Naive B cell (primary cell): ENCODE measurements at regions not wholly inside any gene's neighbourhood (a gene's known extent, or its start where the extent isn't known, plus 50 kb on each side); places are given as distances from the start of the nearest gene placed in this dataset.

Experiments used
- ATAC-seq, 2 donors: fragments of 150-1000 bp; cut with Tn5 transposase; 2 replicates each; pipeline ENCODE4 v1.10.0; 2021; ENCODE audit warnings: low read depth in 2 of 2, mild to moderate bottlenecking in 2 of 2, moderate library complexity in 2 of 2
- DNase-seq: peaks from one replicate; pipeline ENCODE4 v3.0.0; 2022
- H3K27ac Mint-ChIP-seq, 6 donors: one replicate each; pipeline ENCODE4 v1.8.0; 2020 to 2022; ENCODE audit warnings: mild to moderate bottlenecking in 6 of 6, mixed read lengths in 6 of 6, moderate library complexity in 5 of 6, inconsistent platforms in 2 of 6
- H3K27me3 Mint-ChIP-seq, 3 donors: one replicate each; pipeline ENCODE4 v1.8.0; 2021 to 2022; ENCODE audit warnings: mixed read lengths in 3 of 3, mild to moderate bottlenecking in 1 of 3
- H3K36me3 Mint-ChIP-seq, 2 donors: one replicate each; pipeline ENCODE4 v1.8.0; 2020 to 2022; ENCODE audit warnings: mixed read lengths in 2 of 2, inconsistent platforms in 1 of 2, mild to moderate bottlenecking in 1 of 2
- H3K4me1 Mint-ChIP-seq, 3 donors: one replicate each; pipeline ENCODE4 v1.8.0; 2020 to 2022; ENCODE audit warnings: mixed read lengths in 3 of 3, inconsistent platforms in 1 of 3, mild to moderate bottlenecking in 1 of 3, moderate library complexity in 1 of 3
- H3K4me3 Mint-ChIP-seq, 8 donors: one replicate each; pipeline ENCODE4 v1.8.0; 2020 to 2022; ENCODE audit warnings: mild to moderate bottlenecking in 8 of 8, mixed read lengths in 8 of 8, moderate library complexity in 8 of 8, inconsistent platforms in 2 of 8
- H3K9me3 Mint-ChIP-seq, 7 donors: one replicate each; pipeline ENCODE4 v1.8.0; 2020 to 2022; ENCODE audit warnings: mixed read lengths in 7 of 7, mild to moderate bottlenecking in 5 of 7, inconsistent platforms in 2 of 7, moderate library complexity in 1 of 7

DNA sequence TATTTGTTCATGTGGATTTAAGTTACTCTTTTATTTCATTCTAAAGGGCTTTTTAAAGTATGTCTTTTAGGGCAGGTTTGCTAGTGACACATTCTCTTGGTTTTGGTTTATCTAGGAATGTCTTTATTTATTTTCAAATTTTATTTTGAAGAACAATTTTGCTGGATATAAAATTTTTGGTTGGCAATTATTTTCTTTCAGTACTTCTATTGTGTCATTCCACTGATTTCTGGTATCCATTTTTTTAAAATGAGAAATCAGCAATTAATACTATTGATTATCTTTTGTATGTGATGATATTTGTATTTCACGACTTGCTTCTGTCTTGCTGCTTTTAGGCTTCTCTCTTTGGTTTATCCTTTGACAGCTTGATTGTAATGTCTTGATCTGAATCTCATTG lies 756.3 kb downstream of the INHBA start:
- Mint-ChIP-seq H3K36me3 (peaks cover 0 to 19% of the 10 kb centered on the region in 2 donors), H3K4me1 (no peaks in the 10 kb centered on the region), H3K9me3 (peaks cover 15 to 52% (median 36%) of the 10 kb centered on the region in 7 donors), H3K27me3 (peaks cover 0 to 3% (median 0%) of the 10 kb centered on the region in 3 donors), H3K27ac (no peak overlapping the region), H3K4me3 (no peak overlapping the region)
- ATAC-seq (no peak), DNase-seq (no peak)

DNA sequence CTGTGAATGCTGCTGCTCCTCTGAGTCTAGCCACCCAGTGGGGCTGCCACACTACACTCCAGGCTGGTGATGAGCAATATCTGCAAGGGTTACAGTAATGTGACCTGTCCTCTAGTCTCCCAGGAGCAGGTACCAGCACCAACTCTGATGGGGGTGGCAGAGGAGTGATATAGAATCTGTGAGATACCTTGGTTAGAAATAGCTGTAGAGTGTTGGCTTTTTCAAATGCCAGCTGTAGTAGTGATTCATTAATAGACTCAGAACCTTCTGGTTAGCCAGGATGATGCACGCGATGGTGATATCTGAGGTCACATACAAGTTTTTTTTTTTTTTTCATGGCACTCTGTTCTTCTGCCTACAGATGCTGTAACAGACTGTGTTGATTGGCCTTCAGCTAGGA lies 757.1 kb downstream of the INHBA start:
- Mint-ChIP-seq H3K27me3 (no peaks in the 10 kb centered on the region), H3K36me3 (peaks cover 0 to 19% of the 10 kb centered on the region in 2 donors), H3K4me3 (no peak overlapping the region), H3K4me1 (no peaks in the 10 kb centered on the region), H3K9me3 (peaks cover 11 to 54% (median 33%) of the 10 kb centered on the region in 7 donors), H3K27ac (no peak overlapping the region)
- ATAC-seq (no peak), DNase-seq (no peak)

DNA sequence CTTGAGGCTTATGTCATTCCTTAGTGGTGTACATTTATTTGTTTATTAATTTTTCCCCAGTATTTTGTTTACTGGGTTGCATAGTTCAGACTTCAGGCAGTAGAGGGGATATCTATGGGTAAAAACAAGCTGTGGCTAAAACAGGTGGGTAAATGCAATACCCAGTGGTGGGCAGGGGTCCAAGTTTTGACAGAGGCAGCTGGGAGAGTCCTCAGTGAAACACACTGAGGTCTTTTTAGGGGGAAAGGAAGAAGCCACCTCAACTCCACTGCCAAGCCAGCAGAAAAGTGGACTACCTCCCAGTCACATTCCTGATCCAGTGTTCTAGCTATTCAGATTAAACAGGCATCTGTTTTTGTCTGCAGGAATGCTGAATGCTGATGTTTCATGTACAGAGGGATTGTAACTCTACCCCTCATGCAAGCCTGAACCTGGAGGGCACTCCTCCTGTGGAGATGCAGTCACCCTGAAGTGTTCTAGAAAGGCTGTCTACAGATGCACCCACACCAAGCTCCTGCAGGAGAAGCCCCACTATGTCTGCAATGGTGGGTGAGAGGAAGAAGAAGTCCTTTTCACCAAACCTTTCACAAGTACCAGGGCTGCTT lies 757.8 kb downstream of the INHBA start:
- peaks cover 11 to 54% (median 33%) of the 10 kb centered on the region in 7 donors for H3K9me3 Mint-ChIP-seq

DNA sequence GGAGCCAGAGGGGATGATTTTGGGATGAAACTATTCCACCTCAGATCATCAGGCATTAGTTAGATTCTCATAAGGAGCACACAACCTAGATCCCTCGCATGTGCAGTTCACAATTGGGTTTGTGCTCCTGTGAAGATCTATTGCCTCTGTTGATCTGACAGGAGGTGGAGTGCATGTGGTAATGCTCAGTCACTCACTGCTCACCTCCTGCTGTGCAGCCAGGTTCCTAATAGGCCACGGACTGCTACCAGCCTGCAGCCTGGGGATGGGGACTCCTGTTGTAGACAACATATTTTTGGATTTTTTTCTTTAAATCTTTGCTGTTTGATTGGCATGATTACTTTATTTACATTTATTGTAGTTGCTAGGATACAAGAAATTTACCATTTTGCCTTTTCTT lies 765.0 kb downstream of the INHBA start:
- Mint-ChIP-seq H3K27me3 (peaks cover 0 to 5% (median 0%) of the 10 kb centered on the region in 3 donors), H3K27ac (no peak overlapping the region), H3K36me3 (no peaks in the 10 kb centered on the region), H3K4me3 (no peak overlapping the region), H3K4me1 (no peaks in the 10 kb centered on the region), H3K9me3 (peaks cover 0 to 29% (median 9%) of the 10 kb centered on the region in 7 donors)
- DNase-seq, result no peak
- ATAC-seq, result no peak

More for the DNA sequence above, 757.8 kb downstream of the INHBA start:
- no peak for ATAC-seq
- Mint-ChIP-seq H3K4me3 (no peak overlapping the region), H3K27ac (no peak overlapping the region), H3K36me3 (peaks cover 0 to 19% of the 10 kb centered on the region in 2 donors), H3K4me1 (no peaks in the 10 kb centered on the region), H3K27me3 (no peaks in the 10 kb centered on the region)
- DNase-seq, result no peak

DNA sequence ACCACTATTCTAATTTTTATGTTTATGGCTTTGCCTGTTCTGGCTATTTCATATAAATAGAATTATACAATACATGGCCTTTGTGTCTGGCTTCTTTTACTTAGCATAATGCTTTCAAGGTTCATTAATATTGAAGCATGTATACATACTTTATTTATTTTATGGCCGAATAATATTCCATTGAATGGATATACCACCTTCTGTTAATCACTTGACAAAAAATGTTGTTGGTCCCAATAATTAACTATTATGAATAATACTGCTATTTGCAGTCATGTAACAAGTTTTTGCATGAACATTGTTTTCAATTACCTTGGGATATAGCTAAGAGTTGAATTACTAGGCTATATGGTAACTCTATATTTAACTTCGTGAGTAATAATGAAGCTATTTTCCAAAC lies 767.5 kb downstream of the INHBA start:
- no peak for ATAC-seq
- no peak for DNase-seq
- Mint-ChIP-seq H3K36me3 (no peaks in the 10 kb centered on the region), H3K4me3 (no peak overlapping the region), H3K9me3 (peaks cover 0 to 15% (median 7%) of the 10 kb centered on the region in 7 donors), H3K4me1 (no peaks in the 10 kb centered on the region), H3K27me3 (peaks cover 0 to 5% (median 0%) of the 10 kb centered on the region in 3 donors), H3K27ac (no peak overlapping the region)

DNA sequence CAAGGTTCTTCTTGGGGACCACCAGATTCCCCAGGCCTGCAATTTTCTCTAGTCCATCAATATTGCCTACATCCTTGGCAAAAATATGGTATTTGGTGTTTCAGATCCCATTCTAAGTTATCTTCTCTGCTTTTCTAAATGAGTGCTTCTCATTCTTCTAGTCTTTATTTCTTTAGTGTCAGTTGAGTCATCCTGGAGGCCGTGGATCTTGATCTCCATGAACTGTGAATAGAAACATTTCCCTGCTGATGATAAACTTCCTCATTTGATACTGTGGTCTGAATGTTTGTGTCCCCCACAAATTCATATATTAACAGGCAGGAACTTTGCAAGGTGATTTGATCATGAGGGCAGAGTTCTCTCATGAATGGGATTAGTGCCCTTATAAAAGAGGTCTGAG lies 779.3 kb downstream of the INHBA start:
- ATAC-seq, result no peak
- no peaks in the 10 kb centered on the region for H3K36me3 Mint-ChIP-seq
- no peak overlapping the region for H3K4me3 Mint-ChIP-seq
- H3K9me3 Mint-ChIP-seq, result peaks cover 0 to 8% (median 0%) of the 10 kb centered on the region in 7 donors
- no peak for DNase-seq
- no peak overlapping the region for H3K27ac Mint-ChIP-seq
- no peaks in the 10 kb centered on the region for H3K4me1 Mint-ChIP-seq
- no peaks in the 10 kb centered on the region for H3K27me3 Mint-ChIP-seq

DNA sequence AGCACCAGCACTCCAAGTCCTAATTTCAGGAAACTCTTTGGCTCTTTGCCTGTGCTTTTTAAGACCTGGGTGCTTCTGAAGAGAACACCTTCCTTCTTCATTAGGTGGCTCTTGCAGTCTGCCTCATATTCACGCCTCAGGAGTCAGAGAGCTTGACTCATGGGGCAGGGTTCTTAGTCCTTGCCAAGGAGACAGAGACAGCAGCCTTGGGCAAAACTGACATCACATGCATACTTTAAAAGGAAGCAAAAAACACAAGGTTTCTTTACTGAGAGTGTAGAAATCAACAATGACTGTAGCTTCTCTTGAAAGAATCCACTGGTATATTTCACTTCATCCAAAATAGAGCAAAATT lies 780.6 kb downstream of the INHBA start:
- DNase-seq (no peak), ATAC-seq (no peak)
- Mint-ChIP-seq H3K9me3 (peaks cover 0 to 5% (median 0%) of the 10 kb centered on the region in 7 donors), H3K36me3 (no peaks in the 10 kb centered on the region), H3K27ac (no peak overlapping the region), H3K4me3 (no peak overlapping the region), H3K27me3 (no peaks in the 10 kb centered on the region), H3K4me1 (no peaks in the 10 kb centered on the region)

DNA sequence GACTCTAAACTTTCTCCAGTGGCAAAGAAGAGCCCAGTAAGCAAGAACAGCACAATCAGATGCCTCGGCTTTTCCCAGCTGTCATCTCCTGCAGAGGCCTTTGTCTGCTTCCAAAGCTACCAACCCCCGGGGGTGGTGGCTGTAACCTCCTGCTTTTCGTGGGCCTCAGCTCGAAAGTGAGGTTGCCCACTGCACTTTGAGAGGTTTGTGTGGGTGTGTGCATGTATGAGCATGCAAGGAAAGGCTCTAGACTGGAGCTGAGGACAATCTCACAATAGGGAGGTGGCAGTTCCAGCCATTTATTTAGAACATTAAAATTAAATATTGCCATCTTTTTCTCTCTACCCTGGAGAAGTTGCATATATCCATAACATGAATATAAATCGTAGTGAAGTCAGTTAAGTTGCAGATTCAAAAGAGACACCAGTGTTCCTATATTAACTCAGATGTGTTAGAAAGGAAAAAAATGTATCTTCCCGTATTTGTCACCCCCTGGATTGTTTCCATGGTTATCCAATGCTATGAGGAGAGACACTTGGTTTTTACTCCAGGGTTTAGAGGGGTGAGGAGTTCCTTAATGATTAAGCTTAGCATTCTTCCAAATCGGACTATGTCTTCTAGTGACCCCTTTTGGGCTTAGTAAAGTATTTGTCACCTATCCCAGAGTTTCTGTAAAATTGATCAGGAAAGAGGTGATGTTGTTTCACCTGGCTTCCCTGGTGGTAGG lies 781.1 kb downstream of the INHBA start:
- Mint-ChIP-seq H3K4me1 (no peaks in the 10 kb centered on the region), H3K27ac (no peak overlapping the region), H3K4me3 (no peak overlapping the region), H3K9me3 (peaks cover 0 to 5% (median 0%) of the 10 kb centered on the region in 7 donors), H3K27me3 (no peaks in the 10 kb centered on the region), H3K36me3 (no peaks in the 10 kb centered on the region)
- ATAC-seq (no peak), DNase-seq (no peak)

DNA sequence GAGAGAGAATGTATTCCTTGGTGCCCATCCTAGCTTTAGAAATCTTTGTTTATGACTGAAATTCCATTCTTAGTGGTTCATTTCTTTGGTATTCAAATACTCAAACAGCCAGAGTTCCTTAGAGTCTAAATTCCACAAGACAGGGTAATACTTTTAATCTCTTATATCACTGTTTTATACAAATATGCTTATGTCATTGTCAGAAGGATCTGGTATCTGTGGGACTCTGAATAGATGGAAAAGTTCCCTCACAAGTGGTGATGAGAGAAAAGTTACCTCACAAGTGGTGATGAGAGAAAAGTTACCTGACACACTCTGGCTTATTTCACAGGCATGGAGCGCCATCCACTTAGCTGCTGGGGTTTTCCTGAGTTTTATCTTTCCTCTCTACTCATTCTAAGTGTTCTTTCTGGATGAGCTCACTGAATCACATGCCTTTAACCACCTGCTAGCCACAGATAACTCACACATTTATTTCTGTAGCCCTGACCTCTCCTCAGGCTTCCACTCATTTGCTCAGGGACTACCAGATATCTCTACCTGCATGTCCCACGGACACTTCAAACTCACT lies 784.0 kb downstream of the SUGCT start:
- Mint-ChIP-seq H3K27me3 (no peaks in the 10 kb centered on the region), H3K4me1 (no peaks in the 10 kb centered on the region), H3K9me3 (peaks cover 0 to 2% (median 0%) of the 10 kb centered on the region in 7 donors), H3K36me3 (no peaks in the 10 kb centered on the region), H3K27ac (no peak overlapping the region), H3K4me3 (no peak overlapping the region)
- no peak for DNase-seq
- ATAC-seq, result no peak

DNA sequence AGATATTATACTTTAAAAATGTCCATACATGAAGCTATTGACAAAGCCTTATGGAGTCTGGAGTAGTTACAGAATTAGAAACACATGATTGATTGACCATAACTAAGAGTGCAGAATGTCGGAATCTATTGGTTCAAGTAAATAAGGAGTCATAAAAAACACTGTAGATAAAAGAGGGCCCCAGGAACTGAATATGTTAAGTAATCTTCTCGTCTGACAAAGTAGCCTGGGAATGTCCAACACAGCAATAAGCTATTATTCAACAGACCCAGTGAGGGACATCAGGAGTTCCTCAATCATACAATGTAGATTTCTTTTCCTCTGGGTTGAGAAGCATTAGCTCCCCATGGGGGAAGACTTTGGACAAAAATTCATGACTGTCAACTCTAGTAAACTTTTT lies 782.0 kb downstream of the SUGCT start:
- no peak overlapping the region for H3K4me3 Mint-ChIP-seq
- H3K27ac Mint-ChIP-seq, result no peak overlapping the region
- no peaks in the 10 kb centered on the region for H3K4me1 Mint-ChIP-seq
- no peaks in the 10 kb centered on the region for H3K27me3 Mint-ChIP-seq
- no peak for DNase-seq
- no peaks in the 10 kb centered on the region for H3K9me3 Mint-ChIP-seq
- no peak for ATAC-seq
- H3K36me3 Mint-ChIP-seq, result no peaks in the 10 kb centered on the region

DNA sequence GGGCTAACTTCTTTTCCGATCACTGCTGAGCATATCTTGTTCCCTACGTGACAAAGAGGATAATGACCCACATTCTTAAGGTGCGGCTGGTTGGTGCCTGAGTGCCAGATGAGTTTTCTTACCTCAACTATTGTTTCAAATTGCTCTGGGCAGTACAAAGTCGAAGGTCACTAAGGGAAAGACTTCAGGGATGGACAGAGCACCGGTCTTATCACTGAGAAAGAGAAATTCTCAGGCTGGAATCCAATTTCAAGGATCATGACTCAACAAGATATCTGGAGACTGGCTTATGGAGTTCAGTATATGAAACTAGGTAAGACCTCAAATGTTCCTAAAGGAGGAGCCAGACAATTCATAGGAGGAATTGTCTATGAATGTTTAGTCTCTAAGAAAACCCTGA lies 780.3 kb downstream of the SUGCT start:
- Mint-ChIP-seq H3K9me3 (no peaks in the 10 kb centered on the region), H3K4me3 (no peak overlapping the region), H3K4me1 (no peaks in the 10 kb centered on the region), H3K27ac (no peak overlapping the region), H3K27me3 (no peaks in the 10 kb centered on the region), H3K36me3 (no peaks in the 10 kb centered on the region)
- DNase-seq (no peak), ATAC-seq (no peak)
